ENCODE measurements at regions not wholly inside any gene's neighbourhood (a gene's known extent, or its start where the extent isn't known, plus 50 kb on each side); places are given as distances from the start of the nearest gene placed in this dataset.

DNA sequence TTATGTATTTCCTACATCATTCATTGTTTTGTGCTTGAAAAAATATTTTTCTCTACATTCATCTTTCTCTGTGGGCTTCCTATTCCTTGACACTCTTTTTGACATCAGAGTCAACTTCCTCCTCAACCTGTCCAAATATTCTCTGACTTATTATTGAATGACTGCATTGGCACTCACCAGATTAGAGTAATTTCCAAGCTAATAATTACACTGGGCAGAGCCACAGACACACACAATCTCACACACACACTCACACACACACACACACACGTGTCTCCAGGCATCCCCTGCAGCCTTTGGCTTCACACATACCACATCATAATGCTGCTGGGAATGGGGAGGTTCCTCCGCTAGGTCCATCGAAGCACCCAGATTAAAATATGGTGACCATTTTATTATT is 184.5 kb downstream of the SYK start:
- DNase-seq (ENCODE audit: low read depth), result no peak
- H3K4me3 ChIP-seq (ENCODE audit: control insufficient read depth, low read depth, low read length), result no peak overlapping the region
- TF ChIP-seq, protein P1, sequence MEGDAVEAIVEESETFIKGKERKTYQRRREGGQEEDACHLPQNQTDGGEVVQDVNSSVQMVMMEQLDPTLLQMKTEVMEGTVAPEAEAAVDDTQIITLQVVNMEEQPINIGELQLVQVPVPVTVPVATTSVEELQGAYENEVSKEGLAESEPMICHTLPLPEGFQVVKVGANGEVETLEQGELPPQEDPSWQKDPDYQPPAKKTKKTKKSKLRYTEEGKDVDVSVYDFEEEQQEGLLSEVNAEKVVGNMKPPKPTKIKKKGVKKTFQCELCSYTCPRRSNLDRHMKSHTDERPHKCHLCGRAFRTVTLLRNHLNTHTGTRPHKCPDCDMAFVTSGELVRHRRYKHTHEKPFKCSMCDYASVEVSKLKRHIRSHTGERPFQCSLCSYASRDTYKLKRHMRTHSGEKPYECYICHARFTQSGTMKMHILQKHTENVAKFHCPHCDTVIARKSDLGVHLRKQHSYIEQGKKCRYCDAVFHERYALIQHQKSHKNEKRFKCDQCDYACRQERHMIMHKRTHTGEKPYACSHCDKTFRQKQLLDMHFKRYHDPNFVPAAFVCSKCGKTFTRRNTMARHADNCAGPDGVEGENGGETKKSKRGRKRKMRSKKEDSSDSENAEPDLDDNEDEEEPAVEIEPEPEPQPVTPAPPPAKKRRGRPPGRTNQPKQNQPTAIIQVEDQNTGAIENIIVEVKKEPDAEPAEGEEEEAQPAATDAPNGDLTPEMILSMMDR (conservative IDR thresholded peaks at IDR 0.05; ENCODE audit: control insufficient read depth, insufficient read depth, low read depth, low read length), result no peak

DNA sequence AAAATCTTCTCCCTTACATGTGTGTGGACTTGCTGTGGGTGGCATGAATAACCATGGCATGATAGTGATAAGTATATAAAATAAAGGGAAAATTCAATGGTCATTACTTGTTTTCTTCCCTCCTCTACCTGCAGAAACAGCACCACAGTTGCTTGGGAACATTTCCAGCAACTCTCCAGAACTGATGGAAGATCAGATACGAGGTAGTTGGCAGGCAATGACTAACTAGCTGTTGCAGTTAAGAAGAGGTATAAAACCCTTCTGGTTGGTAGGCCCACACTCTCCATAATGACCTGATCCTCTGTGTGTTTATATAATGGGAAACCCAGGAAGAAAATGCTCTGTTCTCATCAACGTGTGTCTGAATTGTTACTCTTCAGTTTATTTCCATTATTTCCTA is 185.9 kb downstream of the SYK start:
- DNase-seq (ENCODE audit: low read depth), result no peak
- H3K4me3 ChIP-seq (ENCODE audit: control insufficient read depth, low read depth, low read length), result no peak overlapping the region
- TF ChIP-seq, protein P1 (conservative IDR thresholded peaks at IDR 0.05; ENCODE audit: control insufficient read depth, insufficient read depth, low read depth, low read length), result no peak

DNA sequence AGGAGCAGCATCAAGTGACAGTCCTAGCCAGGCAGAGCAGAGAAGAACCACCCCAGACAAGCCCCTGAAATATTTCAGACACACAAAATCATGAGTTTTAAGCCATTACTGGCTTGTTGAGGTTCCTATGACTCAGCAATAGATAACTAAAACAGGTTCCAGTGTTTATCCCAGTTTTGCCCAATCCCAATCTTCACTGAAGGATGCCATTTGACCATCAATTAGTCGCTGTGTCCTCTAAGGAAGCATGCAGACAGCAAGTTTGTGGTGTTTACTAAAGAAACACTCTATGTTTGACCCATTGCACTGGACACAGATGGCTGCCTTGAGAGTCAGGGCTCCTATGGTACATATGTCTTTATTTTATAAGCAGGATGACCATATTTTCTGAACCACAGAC is 186.7 kb downstream of the SYK start:
- H3K4me3 ChIP-seq (ENCODE audit: control insufficient read depth, low read depth, low read length), result no peak overlapping the region
- peak; percentile 27 for DNase-seq (ENCODE audit: low read depth)
- TF ChIP-seq, protein P1 (conservative IDR thresholded peaks at IDR 0.05; ENCODE audit: control insufficient read depth, insufficient read depth, low read depth, low read length), result no peak

DNA sequence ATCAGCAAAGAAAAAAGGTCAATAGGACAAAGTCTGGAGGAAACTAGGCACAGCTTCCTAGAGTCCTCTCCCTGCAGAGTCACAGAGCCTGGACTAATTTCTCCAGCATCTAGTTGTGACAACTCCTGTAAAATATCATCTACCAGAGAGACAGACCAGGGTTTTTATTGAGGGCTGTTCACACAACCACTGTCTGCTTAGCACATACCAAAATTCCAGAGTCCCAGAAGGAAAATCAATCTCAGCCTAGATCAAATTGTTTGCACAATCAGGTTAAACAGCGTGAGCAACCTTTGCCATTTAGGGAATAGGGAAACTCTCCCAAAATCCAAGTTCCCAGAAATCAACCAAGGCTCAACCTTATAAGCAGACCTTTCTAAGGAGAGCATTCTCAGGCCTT is 190.3 kb downstream of the SYK start:
- TF ChIP-seq, protein P1 (conservative IDR thresholded peaks at IDR 0.05; ENCODE audit: control insufficient read depth, insufficient read depth, low read depth, low read length), result no peak
- DNase-seq (ENCODE audit: low read depth), result peak; percentile 77
- no peak overlapping the region for H3K4me3 ChIP-seq (ENCODE audit: control insufficient read depth, low read depth, low read length)

DNA sequence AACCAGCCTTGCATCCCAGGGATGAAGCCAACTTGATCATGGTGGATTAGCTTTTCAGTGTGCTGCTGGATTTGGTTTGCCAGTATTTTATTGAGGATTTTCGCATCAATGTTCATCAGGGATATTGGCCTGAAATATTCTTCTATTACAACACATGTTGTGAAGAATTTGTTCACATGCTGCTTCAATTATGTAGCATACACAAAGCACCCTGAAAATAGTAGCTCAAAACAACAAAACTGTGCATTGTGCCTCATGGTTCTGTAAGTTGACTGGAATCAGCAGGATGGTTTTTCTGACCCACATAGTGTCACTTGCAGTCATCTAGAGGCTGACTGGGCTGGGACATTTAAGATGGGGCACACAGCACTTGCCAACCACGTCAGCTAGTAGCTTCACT is 193.9 kb downstream of the SYK start:
- no peak overlapping the region for H3K4me3 ChIP-seq (ENCODE audit: control insufficient read depth, low read depth, low read length)
- peak; percentile 31 for DNase-seq (ENCODE audit: low read depth)
- TF ChIP-seq, protein P1 (conservative IDR thresholded peaks at IDR 0.05; ENCODE audit: control insufficient read depth, insufficient read depth, low read depth, low read length), result no peak

DNA sequence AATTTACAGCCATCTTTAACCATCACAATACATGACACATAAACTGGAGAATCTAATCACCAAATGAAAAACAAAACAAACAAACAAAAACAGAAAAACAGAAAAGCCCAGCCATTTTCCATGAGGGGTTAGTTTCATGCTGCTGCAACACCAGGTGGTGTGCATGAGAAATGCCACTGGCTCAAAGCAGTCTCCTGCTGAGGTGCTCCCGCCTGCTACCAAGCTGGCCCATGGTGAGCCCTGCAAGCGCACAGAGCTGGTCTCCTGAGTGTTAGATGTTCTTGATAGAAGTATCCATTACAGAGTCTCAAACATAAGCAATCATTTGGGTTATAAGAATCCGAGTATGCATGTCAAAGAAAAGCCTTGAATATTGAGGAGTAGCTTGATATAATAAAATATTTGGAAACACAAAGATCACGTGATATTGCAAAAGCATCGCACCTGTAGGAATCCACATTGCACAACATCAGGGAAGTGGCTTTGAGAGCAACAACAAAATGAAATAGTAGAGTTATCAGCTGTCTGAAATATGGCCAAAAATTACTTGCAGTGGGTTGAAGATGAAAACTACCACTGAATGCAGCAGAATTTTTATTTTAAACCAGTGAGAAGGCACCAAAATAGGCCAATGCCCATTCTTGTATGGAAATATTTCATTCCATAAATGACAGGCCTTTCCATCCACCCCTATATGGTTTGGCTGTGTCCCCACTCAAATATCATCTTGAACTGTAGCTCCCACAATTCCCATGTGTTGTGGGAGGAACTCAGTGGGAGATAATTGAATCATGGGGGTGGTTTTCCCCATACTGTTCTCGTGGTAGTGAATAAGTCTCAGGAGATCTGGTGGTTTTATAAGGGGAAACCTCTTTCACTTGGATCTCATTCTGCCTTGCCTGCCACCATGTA is 194.8 kb downstream of the SYK start:
- DNase-seq (ENCODE audit: low read depth), result peak; percentile 30
- TF ChIP-seq, protein P1 (conservative IDR thresholded peaks at IDR 0.05; ENCODE audit: control insufficient read depth, insufficient read depth, low read depth, low read length), result no peak

More for the DNA sequence above, 194.8 kb downstream of the SYK start:
- H3K4me3 ChIP-seq (ENCODE audit: control insufficient read depth, low read depth, low read length), result no peak overlapping the region

Measured in fibroblast of mammary gland (primary cell).